Smooth muscle cell (in vitro differentiated cells): ENCODE measurements at regions not wholly inside any gene's neighbourhood (a gene's known extent, or its start where the extent isn't known, plus 50 kb on each side); places are given as distances from the start of the nearest gene placed in this dataset.

Source experiments
- DNase-seq: peaks from one replicate; lab custom pipeline; 2025; ENCODE audit not compliant: unreplicated experiment; lab: John Stamatoyannopoulos, UW
- H2AFZ ChIP-seq: fragments of 200-600 bp; sonication (generic); 2 replicates; pipeline ENCODE4 v1.6.0; 2016; ENCODE audit warnings: antibody characterized with exemption, low read depth, mild to moderate bottlenecking
- H3F3A ChIP-seq: fragments of 200-600 bp; sonication (generic); 2 replicates; pipeline ENCODE4 v1.6.0; 2017; ENCODE audit warnings: antibody characterized with exemption, low read depth
- H3K27ac ChIP-seq: fragments of 200-600 bp; sonication (generic); 2 replicates; pipeline ENCODE4 v1.5.1; 2016; ENCODE audit warnings: low read depth, mild to moderate bottlenecking
- H3K27me3 ChIP-seq: fragments of 200-600 bp; sonication (generic); 2 replicates; pipeline ENCODE4 v1.6.1; 2016; ENCODE audit warnings: low read depth, mild to moderate bottlenecking
- H3K36me3 ChIP-seq: fragments of 200-600 bp; sonication (generic); 2 replicates; pipeline ENCODE4 v1.5.1; 2016; ENCODE audit warnings: low read depth
- H3K4me1 ChIP-seq: fragments of 200-600 bp; sonication (generic); 2 replicates; pipeline ENCODE4 v1.5.1; 2016; ENCODE audit warnings: low read depth
- H3K4me2 ChIP-seq: fragments of 200-600 bp; sonication (generic); 2 replicates; pipeline ENCODE4 v1.6.0; 2016; ENCODE audit warnings: mild to moderate bottlenecking
- H3K4me3 ChIP-seq: fragments of 200-600 bp; sonication (generic); 2 replicates; pipeline ENCODE4 v1.5.1; 2016; ENCODE audit warnings: mild to moderate bottlenecking
- H3K79me2 ChIP-seq: fragments of 200-600 bp; sonication (generic); 2 replicates; pipeline ENCODE4 v1.6.0; 2016; ENCODE audit warnings: low read depth, mild to moderate bottlenecking
- H3K9ac ChIP-seq: fragments of 200-600 bp; sonication (generic); 2 replicates; pipeline ENCODE4 v1.6.0; 2016; ENCODE audit warnings: low read depth
- H3K9me3 ChIP-seq: fragments of 200-600 bp; sonication (generic); replicated peaks from 2 replicates; pipeline ENCODE4 v1.5.1; 2016; ENCODE audit warnings: low read depth
- H4K20me1 ChIP-seq: fragments of 200-600 bp; sonication (generic); 2 replicates; pipeline ENCODE4 v1.6.0; 2016; ENCODE audit warnings: low read depth
- WGBS: methylation state at CpG from one replicate; pipeline ENCODE4 v1.1.7; 2016; ENCODE audit warnings: low lambda C conversion rate; 5-methylcytosine and 5-hydroxymethylcytosine counted together
- TF ChIP-seq, protein P1 (sequence below): fragments of 200-600 bp; sonication (generic); IDR thresholded peaks from 2 replicates; pipeline ENCODE4 v1.5.1; 2017; ENCODE audit warnings: borderline replicate concordance, mild to moderate bottlenecking, antibody characterized with exemption; ENCODE audit not compliant: insufficient read depth, poor library complexity, severe bottlenecking

DNA sequence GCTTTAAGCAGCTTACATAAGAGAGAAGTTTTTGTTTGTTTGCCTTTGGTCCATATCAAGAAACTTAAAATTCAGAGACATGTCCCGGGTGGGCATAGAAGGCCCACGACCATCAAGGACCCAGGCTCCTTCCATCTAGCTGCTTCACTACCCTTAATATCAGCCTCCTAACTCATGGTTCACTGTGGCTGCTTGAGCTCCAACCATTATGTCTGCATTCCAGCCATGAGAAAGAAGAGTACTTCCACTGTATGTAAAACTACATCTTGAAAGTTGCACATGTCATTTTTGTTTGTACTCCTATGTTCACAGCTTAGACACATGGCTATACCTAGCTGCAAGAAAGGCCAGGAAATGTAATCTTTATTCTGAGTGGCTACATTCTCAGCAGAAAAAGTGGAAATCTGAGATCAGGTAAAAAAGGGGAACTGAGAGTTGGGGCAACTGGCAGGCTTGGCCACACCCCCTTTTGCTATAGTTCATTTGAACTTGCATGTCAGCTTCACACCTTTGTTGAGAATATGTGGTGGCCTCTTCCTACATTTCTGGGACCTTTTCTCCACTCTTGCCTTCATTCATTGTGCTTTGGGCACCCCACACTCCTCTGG, 81.3 kb upstream of the TP53I11 start:
- DNase-seq: no peak
- WGBS: 93% methylated on average over 2 of the region's 2 CpGs
- Histone ChIP-seq H4K20me1 (no peaks in the 10 kb centered on the region), H3K4me1 (no peaks in the 10 kb centered on the region), H3K4me2 (no peak overlapping the region), H3K4me3 (no peak overlapping the region), H3K27me3 (peaks cover 40% of the 10 kb centered on the region), H3F3A (no peaks in the 10 kb centered on the region), H2AFZ (no peak overlapping the region), H3K79me2 (no peaks in the 10 kb centered on the region), H3K9ac (no peak overlapping the region), H3K9me3 (no peaks in the 10 kb centered on the region), H3K36me3 (no peaks in the 10 kb centered on the region), H3K27ac (no peak overlapping the region)
- TF ChIP-seq, protein P1, sequence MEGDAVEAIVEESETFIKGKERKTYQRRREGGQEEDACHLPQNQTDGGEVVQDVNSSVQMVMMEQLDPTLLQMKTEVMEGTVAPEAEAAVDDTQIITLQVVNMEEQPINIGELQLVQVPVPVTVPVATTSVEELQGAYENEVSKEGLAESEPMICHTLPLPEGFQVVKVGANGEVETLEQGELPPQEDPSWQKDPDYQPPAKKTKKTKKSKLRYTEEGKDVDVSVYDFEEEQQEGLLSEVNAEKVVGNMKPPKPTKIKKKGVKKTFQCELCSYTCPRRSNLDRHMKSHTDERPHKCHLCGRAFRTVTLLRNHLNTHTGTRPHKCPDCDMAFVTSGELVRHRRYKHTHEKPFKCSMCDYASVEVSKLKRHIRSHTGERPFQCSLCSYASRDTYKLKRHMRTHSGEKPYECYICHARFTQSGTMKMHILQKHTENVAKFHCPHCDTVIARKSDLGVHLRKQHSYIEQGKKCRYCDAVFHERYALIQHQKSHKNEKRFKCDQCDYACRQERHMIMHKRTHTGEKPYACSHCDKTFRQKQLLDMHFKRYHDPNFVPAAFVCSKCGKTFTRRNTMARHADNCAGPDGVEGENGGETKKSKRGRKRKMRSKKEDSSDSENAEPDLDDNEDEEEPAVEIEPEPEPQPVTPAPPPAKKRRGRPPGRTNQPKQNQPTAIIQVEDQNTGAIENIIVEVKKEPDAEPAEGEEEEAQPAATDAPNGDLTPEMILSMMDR: no peak

DNA sequence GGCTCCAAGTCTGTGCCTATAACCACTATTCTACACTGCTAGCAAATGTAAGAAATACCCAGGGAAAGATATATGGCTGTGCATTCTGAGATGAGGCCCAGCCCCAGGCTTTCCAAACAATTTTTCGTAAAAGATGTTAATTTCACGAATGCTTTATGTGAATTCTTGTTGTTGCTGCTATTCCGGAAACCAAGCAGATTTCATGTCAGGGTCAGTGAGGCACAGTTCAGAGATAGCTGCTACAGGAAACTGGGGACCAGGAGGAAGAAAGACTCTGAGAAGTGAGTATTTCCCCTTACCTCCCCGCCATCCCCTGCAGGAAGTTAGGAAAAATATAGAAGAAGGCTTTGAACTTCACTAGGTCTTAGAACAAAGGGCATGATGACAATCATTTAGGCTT, 84.7 kb upstream of the TP53I11 start:
- no peak overlapping the region for H3K27ac ChIP-seq
- WGBS: 99% methylated on average over 4 of the region's 4 CpGs

DNA sequence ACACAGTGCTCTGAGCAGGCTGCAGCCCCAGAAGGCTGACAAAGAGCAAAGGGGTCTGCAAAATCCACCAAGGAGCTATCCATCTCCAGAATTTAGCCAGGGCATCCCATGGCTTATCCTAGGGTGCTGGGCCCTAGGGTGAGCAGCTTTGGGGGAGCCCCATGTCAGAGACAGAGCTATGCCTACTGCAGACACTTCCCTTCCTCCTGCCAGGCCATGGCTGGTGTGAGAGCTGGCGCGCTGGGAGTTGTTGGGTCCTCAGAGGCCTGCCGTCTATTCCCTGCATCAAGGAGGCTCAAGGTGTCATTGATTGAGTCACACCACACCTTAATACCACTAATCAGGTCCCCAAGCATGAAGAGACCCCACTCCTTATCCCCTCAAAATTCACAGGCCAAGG, 85.3 kb upstream of the TP53I11 start:
- Histone ChIP-seq H4K20me1 (no peaks in the 10 kb centered on the region), H3K4me2 (no peak overlapping the region), H3K79me2 (no peaks in the 10 kb centered on the region), H3K4me1 (no peaks in the 10 kb centered on the region), H3K4me3 (no peak overlapping the region), H3K9ac (no peak overlapping the region), H3K9me3 (no peaks in the 10 kb centered on the region), H3K27me3 (peaks cover 28% of the 10 kb centered on the region), H2AFZ (no peak overlapping the region), H3K36me3 (no peaks in the 10 kb centered on the region), H3K27ac (no peak overlapping the region), H3F3A (no peaks in the 10 kb centered on the region)
- 88% methylated on average over 3 of the region's 3 CpGs for WGBS
- no peak for DNase-seq
- TF ChIP-seq, protein P1: no peak

More for the DNA sequence above, 84.7 kb upstream of the TP53I11 start:
- no peaks in the 10 kb centered on the region for H3K4me1 ChIP-seq
- H3K9me3 ChIP-seq: no peaks in the 10 kb centered on the region
- no peaks in the 10 kb centered on the region for H3F3A ChIP-seq
- H4K20me1 ChIP-seq: no peaks in the 10 kb centered on the region
- peaks cover 33% of the 10 kb centered on the region for H3K27me3 ChIP-seq
- no peak overlapping the region for H3K9ac ChIP-seq
- no peaks in the 10 kb centered on the region for H3K36me3 ChIP-seq
- no peak for DNase-seq
- H2AFZ ChIP-seq: no peak overlapping the region
- H3K79me2 ChIP-seq: no peaks in the 10 kb centered on the region
- H3K4me3 ChIP-seq: no peak overlapping the region
- TF ChIP-seq, protein P1: no peak
- H3K4me2 ChIP-seq: no peak overlapping the region

DNA sequence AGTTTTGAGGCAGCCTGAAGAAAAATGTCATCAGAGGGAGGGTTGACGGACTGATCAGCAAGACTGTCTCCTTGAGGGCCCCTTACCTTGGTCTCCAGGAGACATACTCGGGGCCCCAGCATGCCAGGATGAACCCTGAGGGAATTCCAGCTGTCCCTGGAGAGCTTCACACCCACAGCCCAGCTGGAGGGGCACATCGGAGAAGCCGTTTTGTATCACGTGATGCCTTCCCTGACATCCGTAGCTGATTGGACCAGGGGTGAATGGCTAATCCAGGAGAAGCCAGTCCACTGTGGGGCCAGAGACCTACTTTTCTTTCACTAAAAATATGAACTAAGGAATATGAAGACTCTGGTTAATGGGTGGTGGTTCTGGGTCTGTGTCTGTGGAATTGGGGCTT, 86.0 kb upstream of the TP53I11 start:
- Histone ChIP-seq H3F3A (no peaks in the 10 kb centered on the region), H3K79me2 (no peaks in the 10 kb centered on the region), H3K36me3 (no peaks in the 10 kb centered on the region), H4K20me1 (no peaks in the 10 kb centered on the region), H3K4me1 (no peaks in the 10 kb centered on the region), H3K4me2 (no peak overlapping the region), H3K27ac (no peak overlapping the region), H3K9me3 (no peaks in the 10 kb centered on the region), H3K9ac (no peak overlapping the region), H3K27me3 (peaks cover 28% of the 10 kb centered on the region), H2AFZ (no peak overlapping the region), H3K4me3 (no peak overlapping the region)
- 80% methylated on average over 6 of the region's 6 CpGs for WGBS
- DNase-seq: no peak
- TF ChIP-seq, protein P1: no peak
